ENCODE measurements at regions not wholly inside any gene's neighbourhood (a gene's known extent, or its start where the extent isn't known, plus 50 kb on each side); places are given as distances from the start of the nearest gene placed in this dataset. TPM values are rescaled to one million over a fixed set of nuclear protein-coding genes. Genes with fewer than 3 reads are reported as not detected.

GRCh38 chr1:65092691-65093090, 55.3 kb upstream of the AK4 start:
- H3K4me3 ChIP-seq (ENCODE audit: low read depth, low read length) = no peak overlapping the region
- TF ChIP-seq CTCF (IDR thresholded peaks at IDR 0.05; ENCODE audit: insufficient read depth, low read length) = no peak
- DNase-seq (ENCODE audit: low read depth) = no peak

GRCh38 chr1:65097076-65097475, 50.9 kb upstream of the AK4 start:
- no peak for TF ChIP-seq CTCF (IDR thresholded peaks at IDR 0.05; ENCODE audit: insufficient read depth, low read length)
- no peak overlapping the region for H3K4me3 ChIP-seq (ENCODE audit: low read depth, low read length)
- DNase-seq (ENCODE audit: low read depth) = no peak

Small RNA genes in the stretch of these regions (small RNA-seq; reads per million reads assigned to genes)
- 3.4 reads per million, percentile 83 among the genes with 10 or more reads in this experiment for gene MIR101-1
- gene MIR3671 = not detected
- gene MRPS21P1 = not detected
- gene RNU6-1176P = not detected
